Esophagus muscularis mucosa (tissue), 4 donors: ENCODE measurements at regions not wholly inside any gene's neighbourhood (a gene's known extent, or its start where the extent isn't known, plus 50 kb on each side); places are given as distances from the start of the nearest gene placed in this dataset.

Experiments
- DNase-seq: peaks from one replicate; pipeline ENCODE4 v3.0.0-alpha.2; 2017; ENCODE audit errors: extremely low spot score
- H3K27ac ChIP-seq, 4 donors: fragments of 200-600 bp; sonication (generic); replicated peaks in 1 of 4; 1 replicate in 3 of 4; 2 replicates in 1 of 4; pipeline ENCODE4 v1.5.1; 2016 to 2019; ENCODE audit warnings: mild to moderate bottlenecking in 1 of 4
- H3K27me3 ChIP-seq, 4 donors: fragments of 200-600 bp; sonication (generic); one replicate each; pipeline versions ENCODE4 v1.5.1 to v1.6.0; 2016 to 2019
- H3K36me3 ChIP-seq, 4 donors: fragments of 200-600 bp; sonication (generic); one replicate each; pipeline ENCODE4 v1.5.1; 2016 to 2019
- H3K4me1 ChIP-seq, 4 donors: fragments of 200-600 bp; sonication (generic); one replicate each; pipeline ENCODE4 v1.5.1; 2016 to 2019
- H3K4me3 ChIP-seq, 4 donors: fragments of 200-600 bp; sonication (generic); 1 replicate in 2 of 4; 2 replicates in 2 of 4; pipeline ENCODE4 v1.5.1; 2016 to 2019; ENCODE audit warnings: mild to moderate bottlenecking in 4 of 4, moderate library complexity in 1 of 4
- H3K9me3 ChIP-seq, 4 donors: fragments of 200-600 bp; sonication (generic); 1 replicate in 3 of 4; 2 replicates in 1 of 4; pipeline ENCODE4 v1.5.1; 2016 to 2019
- CTCF ChIP-seq, 3 experiments: fragments of 200-600 bp in 2 of 3; fragments of 450-650 bp in 1 of 3; sonication (generic) in 2 of 3; IDR thresholded peaks; one replicate each; pipeline ENCODE4 v1.5.1; 2017 to 2019; ENCODE audit warnings: antibody characterized with exemption in 3 of 3, mild to moderate bottlenecking in 2 of 3, moderate library complexity in 1 of 3
- EP300 ChIP-seq: sonication (generic); formaldehyde crosslinking; IDR thresholded peaks from one replicate; pipeline ENCODE4 v1.6.1; 2017; ENCODE audit warnings: antibody characterized with exemption
- POLR2A ChIP-seq: fragments of 450-650 bp; IDR thresholded peaks from one replicate; pipeline ENCODE4 v1.6.1; 2017; ENCODE audit warnings: antibody characterized with exemption, moderate library complexity, mild to moderate bottlenecking, low read depth
- POLR2AphosphoS5 ChIP-seq, 2 donors: sonication (generic); formaldehyde crosslinking; IDR thresholded peaks; one replicate each; pipeline ENCODE4 v1.6.1; 2017; ENCODE audit warnings: antibody characterized with exemption in 2 of 2
- WGBS: methylation state at CpG from one replicate; pipeline ENCODE4 v1.1.5; 2018; 5-methylcytosine and 5-hydroxymethylcytosine counted together
- intact Hi-C: fragments of 100-400 bp; cut with DNase I; formaldehyde crosslinking; loops from one replicate; pipeline ENCODE4 v1.15.1; 2023

- DNase-seq: no peak
- no peak overlapping the region for H3K4me3 ChIP-seq
- no peaks in the 10 kb centered on the region for H3K4me1 ChIP-seq
- H3K27me3 ChIP-seq: no peaks in the 10 kb centered on the region
- no peaks in the 10 kb centered on the region for H3K9me3 ChIP-seq
- 71% methylated on average over 4 of the region's 4 CpGs for WGBS
- no peak overlapping the region for H3K27ac ChIP-seq
- TF ChIP-seq POLR2A (no peak), EP300 (no peak), CTCF (IDR thresholded peaks at IDR 0.05) (no peak), POLR2AphosphoS5 (IDR thresholded peaks at IDR 0.05) (no peak)
- H3K36me3 ChIP-seq: no peaks in the 10 kb centered on the region
- intact Hi-C loops: no loop called here
Observed at GRCh38 chr20:47448429-47448828, 53.3 kb upstream of the NCOA3 start.

GRCh38 chr20:47451602-47451904 lies 50.1 kb upstream of the NCOA3 start:
- Histone ChIP-seq H3K4me3 (no peak overlapping the region), H3K36me3 (no peaks in the 10 kb centered on the region), H3K27me3 (no peaks in the 10 kb centered on the region), H3K27ac (no peak overlapping the region), H3K9me3 (no peaks in the 10 kb centered on the region), H3K4me1 (no peaks in the 10 kb centered on the region)
- TF ChIP-seq CTCF (IDR thresholded peaks at IDR 0.05): no peak
- TF ChIP-seq POLR2A: no peak
- no peak for TF ChIP-seq POLR2AphosphoS5 (IDR thresholded peaks at IDR 0.05)
- TF ChIP-seq EP300: no peak
- intact Hi-C loops: no loop called here
- 87% methylated on average over 3 of the region's 3 CpGs for whole genome bisulfite sequencing
- no peak for DNase-seq
